ENCODE measurements at regions not wholly inside any gene's neighbourhood (a gene's known extent, or its start where the extent isn't known, plus 50 kb on each side); places are given as distances from the start of the nearest gene placed in this dataset.

- no peak for TF ChIP-seq CTCF (IDR thresholded peaks at IDR 0.05)
- no peak for TF ChIP-seq CHD2 (IDR thresholded peaks at IDR 0.05; ENCODE audit: low read length, partially characterized antibody)
- no peak for TF ChIP-seq YY1 (IDR thresholded peaks at IDR 0.05; ENCODE audit: low read depth)
- TF ChIP-seq IRF3 (IDR thresholded peaks at IDR 0.05; ENCODE audit: low read depth, low read length): no peak
- TF ChIP-seq MXI1 (IDR thresholded peaks at IDR 0.05; ENCODE audit: low read depth, low read length): no peak
- no peak for TF ChIP-seq FOXM1 (IDR thresholded peaks at IDR 0.05; ENCODE audit: low read depth)
- no peak for TF ChIP-seq ELF1 (IDR thresholded peaks at IDR 0.05)
- TF ChIP-seq MAX (IDR thresholded peaks at IDR 0.05; ENCODE audit: low read depth): no peak
- TF ChIP-seq USF1 (IDR thresholded peaks at IDR 0.05; ENCODE audit: borderline replicate concordance, low read depth): no peak
Measured at GRCh38 chr1:221477252-221477651, 264.6 kb downstream of the DUSP10 start (continued).

GRCh38 chr1:221478050-221478949 is 263.6 kb downstream of the DUSP10 start:
- CTCF ChIA-PET: interaction anchor here (0.6 to 4.1 kb wide), 48 partner anchors 9 to 1156 kb away, joined by 3 to 77 read pairs (median 4); partner anchors contain the start of gene DUSP10
- DNase-seq: peak; percentile 58
- H3K36me3 ChIP-seq (replicated peaks in 1 of 2; ENCODE audit: control insufficient read depth in 1 of 2, insufficient read depth in 2 of 2, low read length in 1 of 2): no peaks in the 10 kb centered on the region
- H2AFZ ChIP-seq (ENCODE audit: low read depth): peak overlapping the region; percentile 69; the same call in 1 of the 2 replicates
- no peaks in the 10 kb centered on the region for H3K79me2 ChIP-seq (ENCODE audit: insufficient read depth)
- 19% methylated on average over 8 of the region's 8 CpGs for WGBS (ENCODE audit: low lambda C conversion rate)
- H3K9ac ChIP-seq: no peak overlapping the region
- peak overlapping the region in 1 of 2 experiments; percentile 4; a peak in 1 of 4 replicates for H3K4me3 ChIP-seq (ENCODE audit: low read depth in 2 of 2, low read length in 1 of 2)
- H4K20me1 ChIP-seq (ENCODE audit: insufficient read depth): no peaks in the 10 kb centered on the region
- H3K4me2 ChIP-seq: no peak overlapping the region
- no peaks in the 10 kb centered on the region for H3K9me3 ChIP-seq
- no peaks in the 10 kb centered on the region for H3F3A ChIP-seq (replicated peaks; ENCODE audit: insufficient read depth)
- no peaks in the 10 kb centered on the region for H3K9me2 ChIP-seq
- POLR2A ChIA-PET: interaction anchor here (2.7 kb wide), 1 partner anchor 263 kb away, joined by 13 read pairs; the partner anchor contains the start of gene DUSP10
- no peaks in the 10 kb centered on the region for H3K27me3 ChIP-seq (ENCODE audit: insufficient read depth)
- H3K27ac ChIP-seq (ENCODE audit: low read depth in 2 of 2, low read length in 1 of 2): peak overlapping the region in 1 of 2 experiments; percentile 76; a peak in 2 of 4 replicates
- H3K4me1 ChIP-seq (ENCODE audit: control insufficient read depth in 1 of 2, insufficient read depth in 2 of 2, low read depth in 1 of 2, low read length in 1 of 2): peaks cover 0 to 14% of the 10 kb centered on the region in 2 experiments; a peak in 2 of 4 replicates
- TF ChIP-seq NFIC (IDR thresholded peaks at IDR 0.05; ENCODE audit: borderline replicate concordance): no peak
- no peak for TF ChIP-seq EZH2phosphoT487 (IDR thresholded peaks at IDR 0.05; ENCODE audit: borderline replicate concordance, low read depth)
- no peak for TF ChIP-seq CHD2 (IDR thresholded peaks at IDR 0.05; ENCODE audit: low read length, partially characterized antibody)
- TF ChIP-seq TAF1 (IDR thresholded peaks at IDR 0.05; ENCODE audit: borderline replicate concordance, low read depth, low read length): no peak
- no peak for TF ChIP-seq FOXM1 (IDR thresholded peaks at IDR 0.05; ENCODE audit: low read depth)
- no peak for TF ChIP-seq GABPA (IDR thresholded peaks at IDR 0.05; ENCODE audit: low read depth)
- no peak for TF ChIP-seq IRF3 (IDR thresholded peaks at IDR 0.05; ENCODE audit: low read depth, low read length)
- peak in 1 of 2 experiments; percentile 48; a peak in 2 of 4 replicates for TF ChIP-seq EP300 (IDR thresholded peaks at IDR 0.05; ENCODE audit: borderline replicate concordance in 1 of 2, low read depth in 1 of 2, low read length in 1 of 2)
- no peak for TF ChIP-seq USF1 (IDR thresholded peaks at IDR 0.05; ENCODE audit: borderline replicate concordance, low read depth)
- TF ChIP-seq NRF1 (IDR thresholded peaks at IDR 0.05; ENCODE audit: low read depth, low read length): no peak
- no peak for TF ChIP-seq RXRA (IDR thresholded peaks at IDR 0.05; ENCODE audit: borderline replicate concordance, low read depth)
- no peak for TF ChIP-seq RFX5 (IDR thresholded peaks at IDR 0.05; ENCODE audit: low read length)
- TF ChIP-seq FOSL2 (IDR thresholded peaks at IDR 0.05; ENCODE audit: borderline replicate concordance, low read depth): peak; percentile 82
- no peak for TF ChIP-seq ZBTB33 (IDR thresholded peaks at IDR 0.05; ENCODE audit: borderline replicate concordance, low read depth)
